ENCODE measurements at regions not wholly inside any gene's neighbourhood (a gene's known extent, or its start where the extent isn't known, plus 50 kb on each side); places are given as distances from the start of the nearest gene placed in this dataset.
"Not testable (repeated sequence)": the region's sequence is repeated elsewhere in the genome, so short reads cannot be mapped to it uniquely, and the experiment has no call there.

DNA sequence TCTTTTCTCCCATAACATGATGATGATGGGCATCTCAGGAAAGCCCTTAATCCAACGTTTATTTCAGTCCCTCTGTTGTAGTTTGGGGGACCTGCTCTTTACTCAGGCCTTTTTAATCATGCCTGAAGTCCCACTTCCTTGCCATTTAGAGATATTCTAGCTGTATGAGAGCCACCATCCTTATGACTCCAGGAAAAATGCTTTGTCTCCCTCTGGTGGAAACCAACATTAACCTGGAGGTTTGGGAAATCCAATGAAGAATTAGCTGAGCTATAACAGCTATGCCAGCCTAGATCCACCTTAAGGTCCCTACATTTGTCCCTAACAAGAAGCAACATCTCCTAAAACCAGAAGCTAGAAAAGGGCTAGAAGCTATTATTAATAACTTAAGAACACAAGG lies 1399.1 kb downstream of the LRFN5 start:
- Histone ChIP-seq H3K27ac (no peak overlapping the region), H3K36me3 (replicated peaks) (no peaks in the 10 kb centered on the region), H3K4me3 (ENCODE audit: low read depth, low read length) (no peak overlapping the region), H3K27me3 (replicated peaks) (no peaks in the 10 kb centered on the region)
- in situ Hi-C loops (cut with HindIII; ENCODE audit: low pct_ligation_motif_present, low sequenced_read_pairs), result no loop called here
- DNase-seq, result no peak
- TF ChIP-seq, protein P1, sequence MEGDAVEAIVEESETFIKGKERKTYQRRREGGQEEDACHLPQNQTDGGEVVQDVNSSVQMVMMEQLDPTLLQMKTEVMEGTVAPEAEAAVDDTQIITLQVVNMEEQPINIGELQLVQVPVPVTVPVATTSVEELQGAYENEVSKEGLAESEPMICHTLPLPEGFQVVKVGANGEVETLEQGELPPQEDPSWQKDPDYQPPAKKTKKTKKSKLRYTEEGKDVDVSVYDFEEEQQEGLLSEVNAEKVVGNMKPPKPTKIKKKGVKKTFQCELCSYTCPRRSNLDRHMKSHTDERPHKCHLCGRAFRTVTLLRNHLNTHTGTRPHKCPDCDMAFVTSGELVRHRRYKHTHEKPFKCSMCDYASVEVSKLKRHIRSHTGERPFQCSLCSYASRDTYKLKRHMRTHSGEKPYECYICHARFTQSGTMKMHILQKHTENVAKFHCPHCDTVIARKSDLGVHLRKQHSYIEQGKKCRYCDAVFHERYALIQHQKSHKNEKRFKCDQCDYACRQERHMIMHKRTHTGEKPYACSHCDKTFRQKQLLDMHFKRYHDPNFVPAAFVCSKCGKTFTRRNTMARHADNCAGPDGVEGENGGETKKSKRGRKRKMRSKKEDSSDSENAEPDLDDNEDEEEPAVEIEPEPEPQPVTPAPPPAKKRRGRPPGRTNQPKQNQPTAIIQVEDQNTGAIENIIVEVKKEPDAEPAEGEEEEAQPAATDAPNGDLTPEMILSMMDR (IDR thresholded peaks at IDR 0.05; ENCODE audit: low read depth, low read length, missing control alignments), result peak; percentile 27

DNA sequence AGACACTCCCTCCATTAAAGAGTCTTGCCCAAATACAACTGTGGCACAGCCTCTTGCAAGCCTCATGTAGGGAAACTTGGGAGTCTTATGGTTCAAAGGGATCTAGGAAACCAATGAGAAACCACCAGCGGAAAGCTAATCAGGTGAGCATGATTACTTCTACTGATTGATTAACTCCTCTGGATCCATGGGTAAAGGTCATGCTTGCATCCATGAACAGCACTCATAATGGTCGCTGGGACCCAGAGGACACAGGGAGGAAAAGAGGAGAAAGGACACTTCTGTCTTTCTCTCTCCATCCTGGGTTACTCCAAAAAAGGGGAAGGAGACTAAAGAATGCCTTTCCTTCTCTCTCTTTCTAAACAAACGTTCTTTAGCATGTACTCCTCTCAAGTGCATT lies 1397.2 kb downstream of the LRFN5 start:
- H3K27me3 ChIP-seq (replicated peaks), result no peaks in the 10 kb centered on the region
- no peak for DNase-seq
- TF ChIP-seq, protein P1 (IDR thresholded peaks at IDR 0.05; ENCODE audit: low read depth, low read length, missing control alignments), result no peak
- in situ Hi-C loops (cut with HindIII; ENCODE audit: low pct_ligation_motif_present, low sequenced_read_pairs), result no loop called here
- no peaks in the 10 kb centered on the region for H3K36me3 ChIP-seq (replicated peaks)
- no peak overlapping the region for H3K4me3 ChIP-seq (ENCODE audit: low read depth, low read length)
- H3K27ac ChIP-seq, result no peak overlapping the region

DNA sequence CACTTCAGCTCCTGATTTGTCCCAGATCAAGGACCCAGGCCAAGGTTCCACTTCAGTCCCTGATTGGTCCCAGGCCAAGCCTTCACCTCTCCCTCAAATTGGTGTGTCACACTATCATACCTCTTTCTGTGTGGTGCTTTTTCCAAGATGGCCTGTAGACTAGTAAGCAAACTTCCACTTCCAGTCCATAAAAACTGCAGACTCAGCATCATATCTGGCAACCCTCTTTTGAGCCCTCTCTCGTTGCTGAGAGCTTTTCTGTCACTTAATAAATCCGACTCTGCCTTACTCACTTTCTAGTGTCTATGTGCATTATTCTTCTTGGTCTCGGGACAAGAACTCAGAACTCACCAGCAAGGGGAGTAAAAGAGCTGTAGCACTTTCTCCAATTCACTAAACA lies 1395.1 kb downstream of the LRFN5 start:
- no peak for DNase-seq
- in situ Hi-C loops (cut with HindIII; ENCODE audit: low pct_ligation_motif_present, low sequenced_read_pairs), result no loop called here
- Histone ChIP-seq H3K27me3 (replicated peaks) (no peaks in the 10 kb centered on the region), H3K27ac (no peak overlapping the region), H3K4me3 (ENCODE audit: low read depth, low read length) (no peak overlapping the region), H3K36me3 (replicated peaks) (no peaks in the 10 kb centered on the region)
- TF ChIP-seq, protein P1 (IDR thresholded peaks at IDR 0.05; ENCODE audit: low read depth, low read length, missing control alignments), result no peak

DNA sequence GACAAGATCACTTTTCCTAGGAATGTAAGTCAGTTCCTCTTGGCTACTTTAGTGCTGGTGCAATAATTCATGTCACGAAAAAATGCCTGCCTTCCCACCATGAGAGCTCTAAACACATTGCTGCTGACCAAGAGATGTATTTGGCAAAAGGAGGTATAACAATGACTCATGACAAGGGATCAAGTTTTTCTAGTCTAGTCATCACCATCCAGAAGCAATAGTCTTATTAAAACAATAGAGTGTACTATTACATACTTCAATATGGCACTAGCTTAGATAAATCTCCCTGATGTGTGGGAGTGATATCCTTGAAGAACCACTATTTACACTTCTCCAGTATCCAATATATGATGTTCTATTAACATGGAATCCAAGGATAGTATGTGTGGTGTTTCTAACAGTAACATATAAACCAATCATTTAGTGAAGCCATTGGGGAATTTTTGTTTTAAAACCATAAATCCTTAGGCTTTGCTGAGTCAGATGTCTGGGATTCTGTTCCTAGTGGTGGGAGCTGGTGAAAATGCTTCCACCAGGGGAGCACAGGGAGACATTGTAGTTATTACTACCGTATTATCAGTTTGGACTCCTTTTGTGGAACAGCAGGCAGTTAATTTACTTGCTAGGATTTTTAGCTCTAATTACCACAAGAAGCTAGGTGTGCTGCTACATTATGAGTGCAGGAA lies 1387.5 kb downstream of the LRFN5 start:
- H3K36me3 ChIP-seq (replicated peaks), result no peaks in the 10 kb centered on the region
- in situ Hi-C loops (cut with HindIII; ENCODE audit: low pct_ligation_motif_present, low sequenced_read_pairs), result no loop called here
- TF ChIP-seq, protein P1 (IDR thresholded peaks at IDR 0.05; ENCODE audit: low read depth, low read length, missing control alignments), result no peak
- no peak overlapping the region for H3K4me3 ChIP-seq (ENCODE audit: low read depth, low read length)
- H3K27ac ChIP-seq, result no peak overlapping the region
- H3K27me3 ChIP-seq (replicated peaks), result no peaks in the 10 kb centered on the region
- DNase-seq, result no peak

DNA sequence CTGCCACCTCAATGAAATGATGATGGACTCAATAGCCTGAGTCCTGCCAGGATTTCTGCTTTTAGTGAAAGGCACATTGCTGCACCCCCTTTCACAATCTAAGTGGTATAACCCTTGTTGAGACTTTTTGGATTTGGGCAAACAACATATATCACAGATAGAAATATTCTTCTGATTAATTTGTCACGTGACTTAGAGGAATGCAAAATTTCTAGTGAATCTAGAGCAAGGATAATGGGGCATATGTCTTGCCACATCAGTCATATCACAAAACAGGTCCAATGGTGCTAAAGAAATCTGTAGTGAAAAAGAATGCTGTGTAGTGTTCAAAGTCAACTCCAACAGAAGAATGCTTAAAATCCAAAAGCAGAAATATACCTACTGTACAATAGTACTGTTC lies 1386.3 kb downstream of the LRFN5 start:
- H3K4me3 ChIP-seq (ENCODE audit: low read depth, low read length), result no peak overlapping the region
- in situ Hi-C loops (cut with HindIII; ENCODE audit: low pct_ligation_motif_present, low sequenced_read_pairs), result no loop called here
- H3K27me3 ChIP-seq (replicated peaks), result no peaks in the 10 kb centered on the region
- H3K36me3 ChIP-seq (replicated peaks), result no peaks in the 10 kb centered on the region
- no peak overlapping the region for H3K27ac ChIP-seq
- TF ChIP-seq, protein P1 (IDR thresholded peaks at IDR 0.05; ENCODE audit: low read depth, low read length, missing control alignments), result no peak
- no peak for DNase-seq

DNA sequence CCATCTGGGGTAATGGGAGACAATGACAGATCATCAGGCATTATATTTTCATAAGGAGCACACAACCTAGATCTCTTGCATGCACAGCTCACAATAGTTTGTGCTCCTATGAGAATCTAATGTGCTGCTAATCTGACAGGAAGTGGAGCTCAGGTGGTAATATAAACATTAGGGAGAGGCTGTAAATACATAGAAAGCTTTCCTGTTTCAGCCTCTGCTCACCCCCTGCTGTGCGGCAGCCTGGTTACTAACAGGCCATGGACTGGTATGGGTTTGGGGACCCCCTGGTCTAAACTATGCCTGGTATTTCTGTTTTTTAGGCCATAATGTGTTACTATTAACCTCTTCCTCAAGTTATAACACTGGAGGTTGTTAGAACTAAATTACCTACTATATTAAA lies 1373.7 kb downstream of the LRFN5 start:
- Histone ChIP-seq H3K27ac (no peak overlapping the region), H3K4me3 (ENCODE audit: low read depth, low read length) (no peak overlapping the region), H3K27me3 (replicated peaks) (no peaks in the 10 kb centered on the region), H3K36me3 (replicated peaks) (no peaks in the 10 kb centered on the region)
- no peak for DNase-seq
- TF ChIP-seq, protein P1 (IDR thresholded peaks at IDR 0.05; ENCODE audit: low read depth, low read length, missing control alignments), result no peak
- in situ Hi-C loops (cut with HindIII; ENCODE audit: low pct_ligation_motif_present, low sequenced_read_pairs), result no loop called here

DNA sequence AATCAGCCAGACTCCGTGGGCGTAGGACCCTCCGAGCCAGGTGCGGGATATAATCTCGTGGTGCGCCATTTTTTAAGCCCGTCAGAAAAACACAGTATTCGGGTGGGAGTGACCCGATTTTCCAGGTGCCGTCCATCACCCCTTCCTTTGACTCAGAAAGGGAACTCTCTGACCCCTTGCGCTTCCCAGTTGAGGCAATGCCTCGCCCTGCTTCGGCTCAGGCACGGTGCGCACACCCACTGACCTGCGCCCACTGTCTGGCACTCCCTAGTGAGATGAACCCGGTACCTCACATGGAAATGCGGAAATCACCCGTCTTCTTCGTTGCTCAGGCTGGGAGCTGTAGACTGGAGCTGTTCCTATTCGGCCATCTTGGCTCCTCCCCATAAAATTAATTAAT lies 1366.5 kb downstream of the LRFN5 start:
- H3K27me3 ChIP-seq (replicated peaks); H3K36me3 ChIP-seq (replicated peaks); H3K27ac ChIP-seq; DNase-seq; H3K4me3 ChIP-seq (ENCODE audit: low read depth, low read length); in situ Hi-C loops (cut with HindIII; ENCODE audit: low pct_ligation_motif_present, low sequenced_read_pairs): not testable (repeated sequence)
